A549 (cell line): ENCODE measurements at regions not wholly inside any gene's neighbourhood (a gene's known extent, or its start where the extent isn't known, plus 50 kb on each side); places are given as distances from the start of the nearest gene placed in this dataset.
"Not testable (repeated sequence)": the region's sequence is repeated elsewhere in the genome, so short reads cannot be mapped to it uniquely, and the experiment has no call there.

Source experiments
- ATAC-seq, 2 experiments: fragments of 200-7000 bp in 1 of 2; fragments of >200 bp in 1 of 2; cut with Nextera tagmentation in 1 of 2; cut with Tn5 transposase in 1 of 2; 3 replicates each; pipeline versions ENCODE4 v1.8.0 to v1.9.1; 2018 to 2020; ENCODE audit warnings: mild to moderate bottlenecking in 1 of 2, moderate library complexity in 1 of 2
- CTCF ChIA-PET: fragments of 300-600 bp; sonication (Branson Sonifier 250); formaldehyde crosslinking; extraction: SDS; loops from one replicate; lab custom pipeline; 2021; ENCODE audit warnings: antibody characterized with exemption, inconsistent platforms; lab: Yijun Ruan, JAX
- POLR2A ChIA-PET: fragments of 350-600 bp; formaldehyde crosslinking; extraction: SDS; loops from one replicate; lab custom pipeline; 2021; ENCODE audit warnings: antibody characterized with exemption, inconsistent platforms; lab: Yijun Ruan, JAX
- DNase-seq, 2 experiments: peaks; one replicate each; pipeline versions ENCODE4 v3.0.0 to v3.0.0-alpha.2; 2011 to 2016; ENCODE audit warnings: low read depth in 1 of 2, low spot score in 1 of 2
- FAIRE-seq: peaks from 2 replicates; lab custom pipeline; 2011; peaks lifted over from hg19 to GRCh38; lab: Jason Lieb, UNC
- H3K27ac ChIP-seq, 2 experiments: fragments of >200 bp; sonication (Bioruptor Twin); formaldehyde crosslinking; 3 replicates each; pipeline ENCODE4 v1.5.1; 2016 to 2017
- H3K4me1 ChIP-seq: fragments of >200 bp; sonication (Bioruptor Twin); formaldehyde crosslinking; 3 replicates; pipeline ENCODE4 v1.6.1; 2016
- H3K4me2 ChIP-seq: fragments of >200 bp; sonication (Bioruptor Twin); formaldehyde crosslinking; 3 replicates; pipeline ENCODE4 v1.6.1; 2016
- H3K4me3 ChIP-seq: fragments of >200 bp; sonication (Bioruptor Twin); formaldehyde crosslinking; 3 replicates; pipeline ENCODE4 v1.5.1; 2016
- H3K9me3 ChIP-seq: fragments of >200 bp; sonication (Bioruptor Twin); formaldehyde crosslinking; 3 replicates; pipeline ENCODE4 v1.6.1; 2016
- HOXA7 ChIP-seq: fragments of 250-450 bp; sonication (Bioruptor Pico); IDR thresholded peaks from 2 replicates; pipeline ENCODE4 v1.5.0; 2020; ENCODE audit warnings: mild to moderate bottlenecking, moderate library complexity
- KDM5A ChIP-seq: fragments of 200-600 bp; sonication (generic); IDR thresholded peaks from 2 replicates; pipeline ENCODE4 v1.6.1; 2016; ENCODE audit warnings: antibody characterized with exemption, mild to moderate bottlenecking
- MAZ ChIP-seq: fragments of 150-350 bp; IDR thresholded peaks from 2 replicates; pipeline ENCODE4 v1.6.1; 2014; ENCODE audit warnings: antibody characterized with exemption, low read depth, low read length, borderline replicate concordance
- PHF8 ChIP-seq: fragments of 200-600 bp; sonication (generic); IDR thresholded peaks from 2 replicates; pipeline ENCODE4 v1.6.1; 2016; ENCODE audit warnings: low read depth, mild to moderate bottlenecking, antibody characterized with exemption, moderate library complexity, borderline replicate concordance
- RAD21 ChIP-seq, 2 experiments: fragments of >200 bp in 1 of 2; sonication (Bioruptor Twin) in 1 of 2; formaldehyde crosslinking in 1 of 2; IDR thresholded peaks in 1 of 2; conservative IDR thresholded peaks in 1 of 2; 2 replicates in 1 of 2; 3 replicates in 1 of 2; pipeline ENCODE4 v1.6.1; 2012 to 2018; ENCODE audit warnings: inconsistent platforms in 1 of 2
- SMC3 ChIP-seq: fragments of >200 bp; sonication (Bioruptor Twin); formaldehyde crosslinking; IDR thresholded peaks from 3 replicates; pipeline ENCODE4 v1.6.1; 2018; ENCODE audit warnings: inconsistent platforms
- TFCP2L1 ChIP-seq: fragments of 250-450 bp; sonication (Bioruptor Pico); IDR thresholded peaks from 2 replicates; pipeline ENCODE4 v1.5.0; 2021; ENCODE audit warnings: mild to moderate bottlenecking
- ZC3H11A ChIP-seq: fragments of 450-650 bp; IDR thresholded peaks from 2 replicates; pipeline ENCODE4 v1.6.1; 2014; ENCODE audit warnings: antibody characterized with exemption, mild to moderate bottlenecking
- ZFP36 ChIP-seq: fragments of 450-650 bp; IDR thresholded peaks from 2 replicates; pipeline ENCODE4 v1.6.1; 2014; ENCODE audit warnings: borderline replicate concordance; ENCODE audit not compliant: partially characterized antibody
- WGBS: methylation state at CpG from one replicate; pipeline ENCODE4 v1.1.6; 2017; ENCODE audit errors: missing lambda C conversion rate; 5-methylcytosine and 5-hydroxymethylcytosine counted together
- TF ChIP-seq, protein P1 (sequence below): fragments of 200-600 bp; sonication (generic); IDR thresholded peaks from 2 replicates; pipeline ENCODE4 v1.6.1; 2016; ENCODE audit warnings: antibody characterized with exemption, mild to moderate bottlenecking, moderate library complexity
- TF ChIP-seq, protein P2 (sequence below): fragments of >200 bp; sonication (Bioruptor Twin); formaldehyde crosslinking; IDR thresholded peaks from 3 replicates; pipeline ENCODE4 v1.5.1; 2016

DNA sequence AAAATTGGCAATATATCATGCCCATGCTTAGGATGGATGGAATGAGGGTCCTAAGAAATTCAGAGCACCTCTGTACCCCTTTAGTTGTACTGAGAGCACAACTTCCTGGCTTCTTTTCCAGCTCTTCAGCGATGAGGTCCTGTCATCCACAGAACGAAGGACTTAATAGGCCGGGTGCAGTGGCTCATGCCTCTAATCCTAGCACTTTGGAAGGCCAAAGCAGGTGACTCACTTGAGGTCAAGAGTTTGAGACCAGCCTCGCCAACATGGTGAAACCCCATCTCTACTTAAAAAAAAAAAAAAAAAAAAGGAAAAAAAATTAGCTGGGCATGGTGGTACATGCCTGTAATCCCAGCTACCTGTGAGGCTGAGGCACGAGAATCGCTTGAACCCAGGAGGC is 125.3 kb upstream of the BMAL1 start:
- ATAC-seq (no peak), DNase-seq (no peak), FAIRE-seq (no peak)
- H3K4me1 ChIP-seq: peaks cover 17% of the 10 kb centered on the region; the same call in 2 of the 3 replicates
- peak overlapping the region; percentile 26 to 73; a peak in 5 of 6 replicates for H3K27ac ChIP-seq
- POLR2A ChIA-PET: interaction anchor here (0.7 to 2.0 kb wide), 2 partner anchors 142 to 144 kb away, joined by 3 to 5 read pairs; partner anchors contain the start of gene RASSF10
- no peak overlapping the region for H3K4me3 ChIP-seq
- H3K9me3 ChIP-seq: peaks cover 14% of the 10 kb centered on the region; the same call in 1 of the 3 replicates
- CTCF ChIA-PET: interaction anchor here (0.8 to 8.1 kb wide), 15 partner anchors 9 to 225 kb away, joined by 3 to 141 read pairs (median 4); partner anchors contain the start of gene RASSF10
- no peak overlapping the region for H3K4me2 ChIP-seq
- 48% methylated on average over 6 of the region's 6 CpGs for WGBS
- no peak for TF ChIP-seq ZFP36
- TF ChIP-seq TFCP2L1: no peak
- TF ChIP-seq, all 56 proteins: peak for 0

DNA sequence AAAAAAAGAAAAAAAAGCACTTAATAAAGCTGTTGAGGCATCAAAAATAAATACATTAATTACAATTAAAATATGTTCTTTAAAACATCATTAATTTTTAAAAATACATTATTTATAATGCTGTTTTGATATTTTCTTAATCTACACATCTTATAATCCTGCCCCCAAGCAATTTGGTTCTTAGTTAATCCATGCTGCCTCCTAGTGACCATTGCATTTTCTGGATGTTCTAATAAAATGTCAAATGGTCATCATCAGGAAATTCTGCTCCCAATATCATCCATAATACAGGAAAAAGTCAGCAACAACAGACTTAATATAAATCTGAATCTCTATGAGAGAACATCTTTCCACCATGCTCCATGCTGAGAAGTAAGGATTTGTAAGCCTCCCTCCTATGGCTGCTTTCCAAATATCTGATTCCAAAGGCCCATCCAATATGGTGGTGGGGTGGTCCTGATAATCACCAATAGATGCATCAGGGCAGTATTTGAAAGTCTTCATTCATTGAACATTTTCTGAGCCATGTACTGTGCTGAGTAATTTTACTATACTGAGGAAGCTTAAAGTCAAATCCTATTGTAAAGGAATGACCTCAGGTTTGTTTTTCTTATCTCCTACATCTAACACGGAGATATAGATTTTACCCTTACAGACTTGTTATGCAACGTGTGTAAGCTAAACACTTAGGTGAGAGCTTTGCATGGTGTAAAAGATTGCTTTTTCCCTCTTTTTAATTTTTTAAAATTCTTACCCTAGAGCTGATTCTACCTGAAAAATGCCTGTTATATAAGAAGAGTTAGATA is 124.7 kb upstream of the BMAL1 start:
- TF ChIP-seq MAZ (no peak), PHF8 (no peak), HOXA7 (CRISPR knock-in tag) (no peak), ZC3H11A (no peak), SMC3 (peak; percentile 95), KDM5A (no peak), RAD21 (conservative IDR thresholded peaks at IDR 0.05 in 1 of 2, IDR thresholded peaks at IDR 0.05 in 1 of 2) (peak; percentile 91 to 92), TFCP2L1 (no peak)
- TF ChIP-seq, protein P1, sequence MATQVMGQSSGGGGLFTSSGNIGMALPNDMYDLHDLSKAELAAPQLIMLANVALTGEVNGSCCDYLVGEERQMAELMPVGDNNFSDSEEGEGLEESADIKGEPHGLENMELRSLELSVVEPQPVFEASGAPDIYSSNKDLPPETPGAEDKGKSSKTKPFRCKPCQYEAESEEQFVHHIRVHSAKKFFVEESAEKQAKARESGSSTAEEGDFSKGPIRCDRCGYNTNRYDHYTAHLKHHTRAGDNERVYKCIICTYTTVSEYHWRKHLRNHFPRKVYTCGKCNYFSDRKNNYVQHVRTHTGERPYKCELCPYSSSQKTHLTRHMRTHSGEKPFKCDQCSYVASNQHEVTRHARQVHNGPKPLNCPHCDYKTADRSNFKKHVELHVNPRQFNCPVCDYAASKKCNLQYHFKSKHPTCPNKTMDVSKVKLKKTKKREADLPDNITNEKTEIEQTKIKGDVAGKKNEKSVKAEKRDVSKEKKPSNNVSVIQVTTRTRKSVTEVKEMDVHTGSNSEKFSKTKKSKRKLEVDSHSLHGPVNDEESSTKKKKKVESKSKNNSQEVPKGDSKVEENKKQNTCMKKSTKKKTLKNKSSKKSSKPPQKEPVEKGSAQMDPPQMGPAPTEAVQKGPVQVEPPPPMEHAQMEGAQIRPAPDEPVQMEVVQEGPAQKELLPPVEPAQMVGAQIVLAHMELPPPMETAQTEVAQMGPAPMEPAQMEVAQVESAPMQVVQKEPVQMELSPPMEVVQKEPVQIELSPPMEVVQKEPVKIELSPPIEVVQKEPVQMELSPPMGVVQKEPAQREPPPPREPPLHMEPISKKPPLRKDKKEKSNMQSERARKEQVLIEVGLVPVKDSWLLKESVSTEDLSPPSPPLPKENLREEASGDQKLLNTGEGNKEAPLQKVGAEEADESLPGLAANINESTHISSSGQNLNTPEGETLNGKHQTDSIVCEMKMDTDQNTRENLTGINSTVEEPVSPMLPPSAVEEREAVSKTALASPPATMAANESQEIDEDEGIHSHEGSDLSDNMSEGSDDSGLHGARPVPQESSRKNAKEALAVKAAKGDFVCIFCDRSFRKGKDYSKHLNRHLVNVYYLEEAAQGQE: no peak
- TF ChIP-seq, protein P2, sequence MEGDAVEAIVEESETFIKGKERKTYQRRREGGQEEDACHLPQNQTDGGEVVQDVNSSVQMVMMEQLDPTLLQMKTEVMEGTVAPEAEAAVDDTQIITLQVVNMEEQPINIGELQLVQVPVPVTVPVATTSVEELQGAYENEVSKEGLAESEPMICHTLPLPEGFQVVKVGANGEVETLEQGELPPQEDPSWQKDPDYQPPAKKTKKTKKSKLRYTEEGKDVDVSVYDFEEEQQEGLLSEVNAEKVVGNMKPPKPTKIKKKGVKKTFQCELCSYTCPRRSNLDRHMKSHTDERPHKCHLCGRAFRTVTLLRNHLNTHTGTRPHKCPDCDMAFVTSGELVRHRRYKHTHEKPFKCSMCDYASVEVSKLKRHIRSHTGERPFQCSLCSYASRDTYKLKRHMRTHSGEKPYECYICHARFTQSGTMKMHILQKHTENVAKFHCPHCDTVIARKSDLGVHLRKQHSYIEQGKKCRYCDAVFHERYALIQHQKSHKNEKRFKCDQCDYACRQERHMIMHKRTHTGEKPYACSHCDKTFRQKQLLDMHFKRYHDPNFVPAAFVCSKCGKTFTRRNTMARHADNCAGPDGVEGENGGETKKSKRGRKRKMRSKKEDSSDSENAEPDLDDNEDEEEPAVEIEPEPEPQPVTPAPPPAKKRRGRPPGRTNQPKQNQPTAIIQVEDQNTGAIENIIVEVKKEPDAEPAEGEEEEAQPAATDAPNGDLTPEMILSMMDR: peak; percentile 84
- 25% methylated on average over 2 of the region's 2 CpGs for WGBS
- Histone ChIP-seq H3K9me3 (peaks cover 12% of the 10 kb centered on the region; the same call in 1 of the 3 replicates), H3K27ac (peak overlapping the region in 1 of 2 experiments; percentile 73; a peak in 4 of 6 replicates), H3K4me2 (no peak overlapping the region), H3K4me1 (peaks cover 17% of the 10 kb centered on the region; the same call in 2 of the 3 replicates), H3K4me3 (no peak overlapping the region)
- peak; percentile 70 for FAIRE-seq
- POLR2A ChIA-PET: interaction anchor here (2.0 kb wide), 1 partner anchor 144 kb away, joined by 5 read pairs; the partner anchor contains the start of gene RASSF10
- CTCF ChIA-PET: interaction anchor here (0.6 to 8.1 kb wide), 18 partner anchors 10 to 226 kb away, joined by 3 to 141 read pairs (median 4); partner anchors contain the start of gene RASSF10
- peak; percentile 34 to 44 for DNase-seq
- peak in 1 of 2 experiments; percentile 44; a peak in 2 of 6 replicates for ATAC-seq

DNA sequence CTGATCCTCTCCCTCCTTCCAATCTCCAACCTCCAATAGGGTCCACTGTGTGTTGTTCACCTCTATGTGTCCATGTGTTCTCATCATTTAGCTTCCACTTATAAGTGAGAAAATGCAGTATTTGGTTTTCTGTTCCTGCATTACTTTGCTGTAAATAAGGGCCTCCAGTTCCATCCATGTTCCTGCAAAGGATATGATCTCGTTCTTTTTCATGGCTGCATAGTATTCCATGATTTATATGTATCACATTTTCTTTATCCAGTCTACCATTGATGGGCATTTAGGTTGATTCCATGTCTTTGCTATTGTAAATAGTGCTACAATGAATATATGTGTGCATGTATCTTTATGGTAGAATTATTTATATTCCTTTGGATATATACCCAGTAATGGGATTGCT is 123.2 kb upstream of the BMAL1 start:
- H3K27ac ChIP-seq, FAIRE-seq, H3K4me2 ChIP-seq, DNase-seq, ATAC-seq, H3K4me3 ChIP-seq, POLR2A ChIA-PET: not testable (repeated sequence)
- Histone ChIP-seq H3K9me3 (peaks cover 12% of the 10 kb centered on the region; the same call in 1 of the 3 replicates), H3K4me1 (peaks cover 16% of the 10 kb centered on the region; the same call in 2 of the 3 replicates)
- CTCF ChIA-PET: interaction anchor here (8.1 kb wide), 1 partner anchor 190 kb away, joined by 141 read pairs; no protein-coding TSS in a partner anchor
- WGBS: 0% methylated on average over 1 of the region's 1 CpG
